Testis (tissue), 2 donors: ENCODE measurements at regions not wholly inside any gene's neighbourhood (a gene's known extent, or its start where the extent isn't known, plus 50 kb on each side); places are given as distances from the start of the nearest gene placed in this dataset.

Experiments
- DNase-seq: peaks from one replicate; pipeline ENCODE4 v3.0.0-alpha.2; 2019
- H3K27ac ChIP-seq, 2 donors: fragments of 200-600 bp; sonication (generic); one replicate each; pipeline ENCODE4 v1.5.1; 2019
- H3K27me3 ChIP-seq: fragments of 200-600 bp; sonication (generic); one replicate; pipeline ENCODE4 v1.5.1; 2019
- H3K36me3 ChIP-seq: fragments of 200-600 bp; sonication (generic); one replicate; pipeline ENCODE4 v1.5.1; 2017; ENCODE audit warnings: low read depth; ENCODE audit errors: missing control alignments
- H3K4me1 ChIP-seq: fragments of 200-600 bp; sonication (generic); one replicate; pipeline ENCODE4 v1.5.1; 2019
- H3K4me3 ChIP-seq, 2 donors: fragments of 200-600 bp; sonication (generic); one replicate each; pipeline ENCODE4 v1.5.1; 2017 to 2019
- H3K9me3 ChIP-seq: fragments of 200-600 bp; sonication (generic); one replicate; pipeline ENCODE4 v1.5.1; 2017
- CTCF ChIP-seq, 3 experiments: fragments of 450-650 bp in 2 of 3; fragments of 200-600 bp in 1 of 3; sonication (generic) in 1 of 3; IDR thresholded peaks; one replicate each; pipeline ENCODE4 v1.5.1; 2016 to 2019; ENCODE audit warnings: antibody characterized with exemption in 3 of 3, mild to moderate bottlenecking in 2 of 3, moderate library complexity in 1 of 3
- POLR2A ChIP-seq: fragments of 450-650 bp; IDR thresholded peaks from one replicate; pipeline ENCODE4 v1.6.1; 2017; ENCODE audit warnings: antibody characterized with exemption, mild to moderate bottlenecking, moderate library complexity
- WGBS, 2 donors: methylation state at CpG; one replicate each; pipeline ENCODE4 v1.1.5; 2018; 5-methylcytosine and 5-hydroxymethylcytosine counted together
- intact Hi-C: fragments of 100-400 bp; cut with DNase I; formaldehyde crosslinking; loops from one replicate; pipeline ENCODE4 v1.15.1; 2023; ENCODE audit warnings: low total_unique reads

GRCh38 chr12:75852956-75853355, 178.6 kb downstream of the PHLDA1 start:
- Histone ChIP-seq H3K27ac (no peak overlapping the region), H3K9me3 (no peaks in the 10 kb centered on the region), H3K4me1 (no peaks in the 10 kb centered on the region), H3K36me3 (no peaks in the 10 kb centered on the region), H3K4me3 (no peak overlapping the region), H3K27me3 (no peaks in the 10 kb centered on the region)
- DNase-seq: no peak
- WGBS, 2 donors: 86 to 96% methylated on average over 2 of the region's 2 CpGs
- intact Hi-C loops: no loop called here
- TF ChIP-seq POLR2A (no peak), CTCF (IDR thresholded peaks at IDR 0.05) (no peak)

GRCh38 chr12:75852143-75852542, 179.4 kb downstream of the PHLDA1 start:
- no peak overlapping the region for H3K27ac ChIP-seq
- 91 to 92% methylated on average over 3 of the region's 3 CpGs for WGBS, 2 donors
- no peak for DNase-seq

GRCh38 chr12:75850721-75851462, 180.7 kb downstream of the PHLDA1 start:
- TF ChIP-seq CTCF (IDR thresholded peaks at IDR 0.05) (no peak), POLR2A (no peak)
- Histone ChIP-seq H3K4me3 (no peak overlapping the region), H3K9me3 (no peaks in the 10 kb centered on the region), H3K4me1 (no peaks in the 10 kb centered on the region), H3K27me3 (no peaks in the 10 kb centered on the region), H3K27ac (no peak overlapping the region), H3K36me3 (no peaks in the 10 kb centered on the region)
- no peak for DNase-seq
- 68 to 77% methylated on average over 4 of the region's 4 CpGs for WGBS, 2 donors
- intact Hi-C loops: no loop called here

More at GRCh38 chr12:75852143-75852542, 179.4 kb downstream of the PHLDA1 start:
- TF ChIP-seq POLR2A (no peak), CTCF (IDR thresholded peaks at IDR 0.05) (no peak)
- Histone ChIP-seq H3K4me3 (no peak overlapping the region), H3K4me1 (no peaks in the 10 kb centered on the region), H3K27me3 (no peaks in the 10 kb centered on the region), H3K36me3 (no peaks in the 10 kb centered on the region), H3K9me3 (no peaks in the 10 kb centered on the region)
- intact Hi-C loops: no loop called here

GRCh38 chr12:75848961-75849360, 182.6 kb downstream of the PHLDA1 start:
- H3K4me3 ChIP-seq: no peak overlapping the region
- WGBS, 2 donors: 39 to 68% methylated on average over 1 of the region's 1 CpG
- H3K9me3 ChIP-seq: no peaks in the 10 kb centered on the region
- H3K4me1 ChIP-seq: no peaks in the 10 kb centered on the region
- intact Hi-C loops: no loop called here
- no peaks in the 10 kb centered on the region for H3K27me3 ChIP-seq
- DNase-seq: no peak
- H3K36me3 ChIP-seq: no peaks in the 10 kb centered on the region
- TF ChIP-seq POLR2A (no peak), CTCF (IDR thresholded peaks at IDR 0.05) (no peak)
- no peak overlapping the region for H3K27ac ChIP-seq

- no peaks in the 10 kb centered on the region for H3K4me1 ChIP-seq
- no peak overlapping the region for H3K4me3 ChIP-seq
- no peaks in the 10 kb centered on the region for H3K27me3 ChIP-seq
- no peaks in the 10 kb centered on the region for H3K9me3 ChIP-seq
- no peak for TF ChIP-seq POLR2A
- no peak for TF ChIP-seq CTCF (IDR thresholded peaks at IDR 0.05)
- DNase-seq: no peak
- intact Hi-C loops: no loop called here
- H3K36me3 ChIP-seq: no peaks in the 10 kb centered on the region
- WGBS, 2 donors: 48 to 53% methylated on average over 7 of the region's 7 CpGs
- no peak overlapping the region for H3K27ac ChIP-seq
Observed at GRCh38 chr12:75848431-75848925, 183.1 kb downstream of the PHLDA1 start.
